IMR-90 (cell line): ENCODE measurements at regions not wholly inside any gene's neighbourhood (a gene's known extent, or its start where the extent isn't known, plus 50 kb on each side); places are given as distances from the start of the nearest gene placed in this dataset.

Experiments
- ATAC-seq: fragments of 200-7000 bp; cut with Tn5 transposase; 2 replicates; pipeline ENCODE4 v1.9.1; 2020; ENCODE audit warnings: low read depth, mild to moderate bottlenecking, moderate library complexity
- BruUV-seq: library from RNA; stranded (reverse); fragments of 400-500 nt; replicated peaks from 2 replicates; lab custom pipeline; 2021; lab: Mats Ljungman, UMichigan
- CTCF ChIA-PET: fragments of 300-600 bp; formaldehyde crosslinking; extraction: SDS; loops from one replicate; lab custom pipeline; 2021; ENCODE audit warnings: antibody characterized with exemption; lab: Yijun Ruan, JAX
- POLR2A ChIA-PET: fragments of 300-600 bp; sonication (Branson Sonifier 250); formaldehyde crosslinking; loops from one replicate; lab custom pipeline; 2022; ENCODE audit warnings: antibody characterized with exemption; ENCODE audit not compliant: unreplicated experiment; lab: Charles Lee
- DNase-seq: peaks from one replicate; pipeline ENCODE4 v3.0.0; 2013
- H2AFZ ChIP-seq: replicated peaks from 2 replicates; pipeline ENCODE3; 2013; ENCODE audit warnings: low read length, mild to moderate bottlenecking; ENCODE audit not compliant: poor library complexity
- H2AK5ac ChIP-seq: 2 replicates; pipeline ENCODE4 v1.6.1; 2013; ENCODE audit warnings: low read depth, low read length, inconsistent platforms
- H2AK9ac ChIP-seq: replicated peaks from 2 replicates; pipeline ENCODE3; 2013; ENCODE audit warnings: mild to moderate bottlenecking, low read depth, low read length, moderate library complexity; ENCODE audit not compliant: poor library complexity
- H2BK120ac ChIP-seq: 2 replicates; pipeline ENCODE4 v1.6.1; 2013; ENCODE audit warnings: low read depth, low read length, inconsistent platforms
- H2BK15ac ChIP-seq: 3 replicates; pipeline ENCODE4 v1.6.1; 2013; ENCODE audit warnings: low read depth, low read length, inconsistent platforms
- H2BK20ac ChIP-seq: 2 replicates; pipeline ENCODE4 v1.6.1; 2013; ENCODE audit warnings: low read depth, mild to moderate bottlenecking, inconsistent platforms, low read length, moderate library complexity
- H2BK5ac ChIP-seq: 2 replicates; pipeline ENCODE4 v1.6.1; 2013; ENCODE audit warnings: mild to moderate bottlenecking, low read depth, low read length, inconsistent platforms; ENCODE audit not compliant: poor library complexity, severe bottlenecking
- H3K14ac ChIP-seq: replicated peaks from 2 replicates; pipeline ENCODE4 v1.6.1; 2013; ENCODE audit warnings: low read depth, low read length, inconsistent platforms
- H3K18ac ChIP-seq: 2 replicates; pipeline ENCODE4 v1.6.1; 2013; ENCODE audit warnings: low read depth, low read length, control low read depth
- H3K23ac ChIP-seq: 2 replicates; pipeline ENCODE4 v1.6.1; 2013; ENCODE audit warnings: low read depth, low read length, inconsistent platforms
- H3K27ac ChIP-seq: 2 replicates; pipeline ENCODE4 v1.5.1; 2013; ENCODE audit warnings: mild to moderate bottlenecking, control low read depth, low read length; ENCODE audit not compliant: insufficient read depth
- H3K27me3 ChIP-seq: 2 replicates; pipeline ENCODE4 v1.6.1; 2013; ENCODE audit warnings: low read length; ENCODE audit not compliant: control insufficient read depth, insufficient read depth
- H3K36me3 ChIP-seq: 2 replicates; pipeline ENCODE4 v1.6.1; 2013; ENCODE audit warnings: low read length, mixed read lengths; ENCODE audit not compliant: control insufficient read depth, insufficient read depth
- H3K4ac ChIP-seq: 2 replicates; pipeline ENCODE4 v1.6.1; 2013; ENCODE audit warnings: low read depth, low read length, inconsistent platforms
- H3K4me1 ChIP-seq: 2 replicates; pipeline ENCODE4 v1.6.1; 2013; ENCODE audit warnings: low read length, mixed read lengths; ENCODE audit not compliant: control insufficient read depth, insufficient read depth
- H3K4me2 ChIP-seq: 2 replicates; pipeline ENCODE4 v1.6.1; 2013; ENCODE audit warnings: low read depth, mild to moderate bottlenecking, control low read depth, low read length, moderate library complexity
- H3K4me3 ChIP-seq: 2 replicates; pipeline ENCODE4 v1.5.1; 2013; ENCODE audit warnings: low read depth, mild to moderate bottlenecking, control low read depth, low read length, moderate library complexity; ENCODE audit not compliant: insufficient read depth
- H3K56ac ChIP-seq: 2 replicates; pipeline ENCODE4 v1.6.1; 2013; ENCODE audit warnings: low read length, inconsistent platforms; ENCODE audit not compliant: insufficient read depth; ENCODE audit errors: extremely low read depth
- H3K79me1 ChIP-seq, 2 experiments: 2 replicates each; pipeline ENCODE4 v1.6.1; 2013; ENCODE audit warnings: low read length in 2 of 2, inconsistent platforms in 1 of 2, low read depth in 1 of 2
- H3K9ac ChIP-seq: 2 replicates; pipeline ENCODE4 v1.6.1; 2013; ENCODE audit warnings: low read depth, low read length, control low read depth
- H3K9me1 ChIP-seq: 2 replicates; pipeline ENCODE4 v1.6.1; 2013; ENCODE audit warnings: low read length, inconsistent platforms; ENCODE audit not compliant: insufficient read depth
- H3K9me3 ChIP-seq: 2 replicates; pipeline ENCODE4 v1.6.1; 2013; ENCODE audit warnings: low read length; ENCODE audit not compliant: control insufficient read depth, insufficient read depth
- H4K20me1 ChIP-seq: 2 replicates; pipeline ENCODE4 v1.6.1; 2013; ENCODE audit warnings: low read length, inconsistent platforms; ENCODE audit not compliant: insufficient read depth
- H4K5ac ChIP-seq: 2 replicates; pipeline ENCODE4 v1.6.1; 2013; ENCODE audit warnings: mild to moderate bottlenecking, low read depth, low read length, control low read depth
- H4K8ac ChIP-seq, 2 experiments: 2 replicates each; pipeline ENCODE4 v1.6.1; 2013; ENCODE audit warnings: low read depth in 2 of 2, low read length in 2 of 2, control low read depth in 1 of 2, inconsistent platforms in 1 of 2
- H4K91ac ChIP-seq: 2 replicates; pipeline ENCODE4 v1.6.1; 2013; ENCODE audit warnings: low read depth, low read length, inconsistent platforms; ENCODE audit not compliant: insufficient read depth
- BHLHE40 ChIP-seq: fragments of 150-350 bp; IDR thresholded peaks from 2 replicates; pipeline ENCODE4 v1.6.1; 2016; ENCODE audit warnings: mild to moderate bottlenecking, low read depth, low read length
- CHD1 ChIP-seq: IDR thresholded peaks from 2 replicates; pipeline ENCODE4 v1.6.1; 2012; ENCODE audit warnings: low read depth, low read length, improper control_type of control experiment
- MAFK ChIP-seq: IDR thresholded peaks from 2 replicates; pipeline ENCODE4 v1.6.1; 2012; ENCODE audit warnings: low read depth, low read length, improper control_type of control experiment
- MAZ ChIP-seq: IDR thresholded peaks from 2 replicates; pipeline ENCODE4 v1.6.1; 2012; ENCODE audit warnings: low read depth, mild to moderate bottlenecking, low read length, improper control_type of control experiment, moderate library complexity, borderline replicate concordance
- RAD21 ChIP-seq: IDR thresholded peaks from 2 replicates; pipeline ENCODE4 v1.6.1; 2012; ENCODE audit warnings: low read length, improper control_type of control experiment
- RCOR1 ChIP-seq: IDR thresholded peaks from 2 replicates; pipeline ENCODE4 v1.6.1; 2012; ENCODE audit warnings: mild to moderate bottlenecking, low read length, improper control_type of control experiment; ENCODE audit not compliant: insufficient replicate concordance
- SMC3 ChIP-seq: fragments of 150-350 bp; IDR thresholded peaks from 2 replicates; pipeline ENCODE4 v1.6.1; 2016; ENCODE audit warnings: low read depth, mild to moderate bottlenecking, antibody characterized with exemption, low read length, moderate library complexity
- WGBS, 2 experiments: methylation state at CpG; one replicate each; pipeline versions ENCODE4 v1.1.5 to v1.1.7; 2013; ENCODE audit warnings: missing lambda C conversion rate in 2 of 2; ENCODE audit not compliant: insufficient read length in 1 of 2; ENCODE audit errors: extremely low coverage in 2 of 2; 5-methylcytosine and 5-hydroxymethylcytosine counted together
- dilution Hi-C: fragments of 300-500 bp; cut with HindIII; formaldehyde crosslinking; loops from one replicate; pipeline ENCODE4 v1.14.3; 2018; ENCODE audit warnings: low sequenced_read_pairs; ENCODE audit not compliant: unreplicated experiment
- in situ Hi-C: fragments of 300-500 bp; cut with MboI; formaldehyde crosslinking; loops from 3 replicates; pipeline ENCODE4 v1.14.3; 2019; ENCODE audit warnings: low sequenced_read_pairs, inconsistent platforms, mixed read lengths
- intact Hi-C: fragments of 100-400 bp; cut with micrococcal nuclease; formaldehyde crosslinking; loops from 2 replicates; pipeline ENCODE4 v1.10.0; 2022
- TF ChIP-seq, protein P1 (sequence below): fragments of 150-350 bp; IDR thresholded peaks from 2 replicates; pipeline ENCODE4 v1.6.1; 2017; ENCODE audit warnings: mild to moderate bottlenecking, antibody characterized with exemption, low read length, low read depth

GRCh38 chr6:90390379-90390778 lies 93.7 kb upstream of the BACH2 start (continued):
- no peak for TF ChIP-seq CHD1

DNA sequence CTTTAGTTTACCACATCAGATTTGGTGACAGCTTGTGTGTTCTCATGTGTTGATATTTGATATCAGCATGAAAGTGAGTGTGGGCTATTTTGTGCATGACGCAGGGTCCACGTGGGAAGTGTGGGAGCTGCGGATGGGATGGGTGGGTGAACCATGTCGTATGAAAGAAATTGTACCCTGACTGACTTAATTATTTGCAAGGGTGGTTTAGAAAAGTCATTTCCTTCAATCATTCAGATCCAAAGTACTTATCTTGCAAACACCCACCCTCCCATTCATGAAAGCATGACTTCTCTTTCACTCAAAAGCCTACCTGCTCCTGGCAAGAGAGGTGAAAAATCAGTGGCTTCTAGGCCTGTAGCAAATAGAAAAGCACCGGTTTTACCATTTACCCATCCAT lies 91.8 kb upstream of the BACH2 start:
- in situ Hi-C loops, result loop anchor here (5.0 kb wide), 2 partner anchors 91 to 416 kb away; partner anchors contain the start of gene BACH2

More for the DNA sequence above, 91.8 kb upstream of the BACH2 start:
- no CpG with 5 or more reads among the region's 5 CpGs for WGBS, 2 experiments
- no peak overlapping the region for H2AK9ac ChIP-seq
- no peak overlapping the region for H3K4me3 ChIP-seq
- DNase-seq (no peak), ATAC-seq (no peak)
- H3K14ac ChIP-seq, result no peak overlapping the region
- no peaks in the 10 kb centered on the region for H3K79me1 ChIP-seq
- H2AK5ac ChIP-seq, result no peak overlapping the region
- dilution Hi-C loops (no loop called here), intact Hi-C loops (no loop called here)
- no peaks in the 10 kb centered on the region for H3K9me1 ChIP-seq
- no peak overlapping the region for H4K91ac ChIP-seq
- H3K36me3 ChIP-seq, result no peaks in the 10 kb centered on the region
- ChIA-PET CTCF (no interaction called here), POLR2A (no interaction called here)
- no peak overlapping the region for H3K4me2 ChIP-seq
- H4K20me1 ChIP-seq, result no peaks in the 10 kb centered on the region
- peaks cover 9% of the 10 kb centered on the region for H3K27me3 ChIP-seq
- H3K9me3 ChIP-seq, result no peaks in the 10 kb centered on the region
- H4K5ac ChIP-seq, result no peak overlapping the region
- no peak overlapping the region for H3K27ac ChIP-seq
- no peak for TF ChIP-seq MAZ
- no peak for TF ChIP-seq CHD1
- no peak for TF ChIP-seq RCOR1
- TF ChIP-seq MAFK, result no peak
- no peak for TF ChIP-seq RAD21
- no peak for TF ChIP-seq SMC3
- TF ChIP-seq BHLHE40, result no peak
- TF ChIP-seq, protein P1, sequence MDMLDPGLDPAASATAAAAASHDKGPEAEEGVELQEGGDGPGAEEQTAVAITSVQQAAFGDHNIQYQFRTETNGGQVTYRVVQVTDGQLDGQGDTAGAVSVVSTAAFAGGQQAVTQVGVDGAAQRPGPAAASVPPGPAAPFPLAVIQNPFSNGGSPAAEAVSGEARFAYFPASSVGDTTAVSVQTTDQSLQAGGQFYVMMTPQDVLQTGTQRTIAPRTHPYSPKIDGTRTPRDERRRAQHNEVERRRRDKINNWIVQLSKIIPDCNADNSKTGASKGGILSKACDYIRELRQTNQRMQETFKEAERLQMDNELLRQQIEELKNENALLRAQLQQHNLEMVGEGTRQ, result no peak
- H2BK20ac ChIP-seq, result no peak overlapping the region
- no peak overlapping the region for H2BK5ac ChIP-seq
- no peak overlapping the region for H4K8ac ChIP-seq
- peaks cover 2% of the 10 kb centered on the region; the same call in 1 of the 2 replicates for H3K4me1 ChIP-seq
- H3K4ac ChIP-seq, result no peak overlapping the region
- H3K23ac ChIP-seq, result no peak overlapping the region
- H2BK15ac ChIP-seq, result no peak overlapping the region
- no peak overlapping the region for H2AFZ ChIP-seq
- H3K56ac ChIP-seq, result no peak overlapping the region
- no peak overlapping the region for H3K18ac ChIP-seq
- no TSS peak for BruUV-seq
- no peak overlapping the region for H2BK120ac ChIP-seq
- no peak overlapping the region for H3K9ac ChIP-seq
